Ovary (tissue), 7 donors: ENCODE measurements at regions not wholly inside any gene's neighbourhood (a gene's known extent, or its start where the extent isn't known, plus 50 kb on each side); places are given as distances from the start of the nearest gene placed in this dataset.
A peak's percentile ranks its signal among the peaks of the same experiment; 100 is the strongest.

Source experiments
- DNase-seq, 5 donors: peaks; one replicate each; pipeline ENCODE4 v3.0.0-alpha.2; 2019 to 2020
- H3K27ac ChIP-seq, 2 donors: fragments of 200-600 bp; one replicate each; pipeline versions ENCODE4 v1.5.1 to v1.8.0; 2019 to 2022
- H3K27me3 ChIP-seq: fragments of 200-600 bp; one replicate; pipeline ENCODE4 v1.8.0; 2022
- H3K36me3 ChIP-seq: fragments of 200-600 bp; sonication (generic); one replicate; pipeline ENCODE4 v1.5.1; 2019
- H3K4me1 ChIP-seq: one replicate; pipeline ENCODE4 v1.8.1; 2013; ENCODE audit warnings: mild to moderate bottlenecking, moderate library complexity; ENCODE audit not compliant: insufficient read depth
- H3K4me3 ChIP-seq: fragments of 200-600 bp; sonication (generic); one replicate; pipeline ENCODE4 v1.5.1; 2017
- H3K9me3 ChIP-seq, 2 donors: fragments of 200-600 bp in 1 of 2; sonication (generic) in 1 of 2; one replicate each; pipeline versions ENCODE4 v1.5.1 to v1.8.1; 2013 to 2019; ENCODE audit warnings: mild to moderate bottlenecking in 1 of 2, moderate library complexity in 1 of 2
- CTCF ChIP-seq, 3 donors: fragments of 450-650 bp in 2 of 3; fragments of 200-600 bp in 1 of 3; IDR thresholded peaks; one replicate each; pipeline versions ENCODE4 v1.5.1 to v1.8.0; 2016 to 2022; ENCODE audit warnings: antibody characterized with exemption in 3 of 3, mild to moderate bottlenecking in 1 of 3
- EP300 ChIP-seq: sonication (generic); formaldehyde crosslinking; IDR thresholded peaks from one replicate; pipeline ENCODE4 v1.6.1; 2017; ENCODE audit warnings: antibody characterized with exemption
- POLR2A ChIP-seq: fragments of 450-650 bp; IDR thresholded peaks from one replicate; pipeline ENCODE4 v1.6.1; 2017; ENCODE audit warnings: antibody characterized with exemption, mild to moderate bottlenecking, moderate library complexity
- WGBS, 3 donors: extraction: QIAGEN DNeasy Blood & Tissue Kit in 1 of 3; methylation state at CpG; one replicate each; pipeline versions ENCODE4 v1.1.5 to v1.1.7; 2013 to 2017; 5-methylcytosine and 5-hydroxymethylcytosine counted together
- intact Hi-C, 4 donors: fragments of 100-400 bp; cut with DNase I; formaldehyde crosslinking; loops; one replicate each; pipeline versions ENCODE4 v1.11.0 to v1.15.1; 2022 to 2023
- donor health status: DM: no; HTN: no; CAD: no; lungs with moderate emphysema.
- donor health status: DM: no; HTN: no; CAD: no.
- donor health status: Bipolar disorder and iron deficiency.
- donor health status: DM: no; HTN: no; CAD: no.
- donor health status: DM: yes; HTN: yes; CAD: no.

GRCh38 chr7:121480566-121481335 lies 84.6 kb upstream of the FAM3C start:
- Histone ChIP-seq H3K27ac (no peak overlapping the region), H3K4me3 (no peak overlapping the region), H3K36me3 (no peaks in the 10 kb centered on the region), H3K9me3 (no peaks in the 10 kb centered on the region), H3K4me1 (peaks cover 1% of the 10 kb centered on the region), H3K27me3 (no peaks in the 10 kb centered on the region)
- WGBS, 3 donors = 71 to 82% (median 72%) methylated on average over 6 of the region's 6 CpGs
- DNase-seq = no peak
- intact Hi-C loops = no loop called here
- TF ChIP-seq EP300 (no peak), POLR2A (no peak), CTCF (IDR thresholded peaks at IDR 0.05) (no peak)

GRCh38 chr7:121480058-121480457 lies 84.0 kb upstream of the FAM3C start:
- Histone ChIP-seq H3K36me3 (no peaks in the 10 kb centered on the region), H3K4me1 (no peaks in the 10 kb centered on the region), H3K27ac (no peak overlapping the region), H3K4me3 (no peak overlapping the region), H3K9me3 (no peaks in the 10 kb centered on the region), H3K27me3 (no peaks in the 10 kb centered on the region)
- no peak for DNase-seq
- intact Hi-C loops = no loop called here
- TF ChIP-seq CTCF (IDR thresholded peaks at IDR 0.05) = no peak
- no peak for TF ChIP-seq EP300
- no peak for TF ChIP-seq POLR2A
- 47 to 74% (median 54%) methylated on average over 2 of the region's 2 CpGs for WGBS, 3 donors

GRCh38 chr7:121479466-121479865 lies 83.4 kb upstream of the FAM3C start:
- Histone ChIP-seq H3K27ac (no peak overlapping the region), H3K9me3 (no peaks in the 10 kb centered on the region), H3K4me1 (no peaks in the 10 kb centered on the region), H3K27me3 (no peaks in the 10 kb centered on the region), H3K36me3 (no peaks in the 10 kb centered on the region), H3K4me3 (no peak overlapping the region)
- DNase-seq = no peak
- WGBS, 3 donors = 48 to 56% (median 53%) methylated on average over 4 to 5 of the region's 5 CpGs
- intact Hi-C loops = no loop called here
- no peak for TF ChIP-seq CTCF (IDR thresholded peaks at IDR 0.05)
- TF ChIP-seq EP300 = no peak
- TF ChIP-seq POLR2A = no peak

GRCh38 chr7:121475806-121476205 lies 79.7 kb upstream of the FAM3C start:
- TF ChIP-seq CTCF (IDR thresholded peaks at IDR 0.05) (no peak), EP300 (no peak), POLR2A (no peak)
- H3K27ac ChIP-seq = no peak overlapping the region
- intact Hi-C loops = no loop called here
- H3K27me3 ChIP-seq = no peaks in the 10 kb centered on the region
- no peak overlapping the region for H3K4me3 ChIP-seq
- H3K9me3 ChIP-seq = no peaks in the 10 kb centered on the region
- H3K36me3 ChIP-seq = no peaks in the 10 kb centered on the region
- no peaks in the 10 kb centered on the region for H3K4me1 ChIP-seq
- peak; percentile 29 to 83 (median 78) for DNase-seq
- 9 to 20% (median 10%) methylated on average over 2 of the region's 2 CpGs for WGBS, 3 donors
